8988T (cell line): ENCODE measurements at regions not wholly inside any gene's neighbourhood (a gene's known extent, or its start where the extent isn't known, plus 50 kb on each side); places are given as distances from the start of the nearest gene placed in this dataset.

Source experiments
- DNase-seq: peaks from one replicate; pipeline ENCODE4 v3.0.0; 2011

GRCh38 chr4:123031664-123032063 lies 109.3 kb upstream of the NUDT6 start:
- DNase-seq, result no peak

- no peak for DNase-seq
Observed at GRCh38 chr4:123034023-123034422, 111.6 kb upstream of the NUDT6 start.

GRCh38 chr4:123035239-123035638 lies 112.8 kb upstream of the NUDT6 start:
- DNase-seq, result no peak

GRCh38 chr4:123037804-123038203 lies 115.4 kb upstream of the NUDT6 start:
- no peak for DNase-seq

- DNase-seq, result no peak
Observed at GRCh38 chr4:123042095-123042494, 119.7 kb upstream of the NUDT6 start.

GRCh38 chr4:123043013-123043412 lies 120.6 kb upstream of the NUDT6 start:
- DNase-seq, result no peak

- DNase-seq, result no peak
Observed at GRCh38 chr4:123043793-123044425, 121.5 kb upstream of the NUDT6 start.

GRCh38 chr4:123046096-123046495 lies 123.7 kb upstream of the NUDT6 start:
- no peak for DNase-seq

- DNase-seq, result no peak
Observed at GRCh38 chr4:123050018-123050417, 127.6 kb upstream of the NUDT6 start.

GRCh38 chr4:123052007-123052406 lies 129.6 kb upstream of the NUDT6 start:
- no peak for DNase-seq

- DNase-seq, result no peak
Observed at GRCh38 chr4:123055943-123056342, 133.5 kb upstream of the NUDT6 start.

GRCh38 chr4:123060039-123060770 lies 137.8 kb upstream of the NUDT6 start:
- no peak for DNase-seq

- no peak for DNase-seq
Observed at GRCh38 chr4:123064390-123064789, 142.0 kb upstream of the NUDT6 start.

- no peak for DNase-seq
Observed at GRCh38 chr4:123068081-123068480, 145.7 kb upstream of the NUDT6 start.

GRCh38 chr4:123072060-123072459 lies 149.7 kb upstream of the NUDT6 start:
- DNase-seq, result no peak

- no peak for DNase-seq
Observed at GRCh38 chr4:123073650-123074049, 151.3 kb upstream of the NUDT6 start.

GRCh38 chr4:123077330-123077729 lies 154.9 kb upstream of the NUDT6 start:
- DNase-seq, result no peak

GRCh38 chr4:123081971-123082370 lies 159.6 kb upstream of the NUDT6 start:
- DNase-seq, result no peak

- no peak for DNase-seq
Observed at GRCh38 chr4:123083646-123084045, 161.2 kb upstream of the NUDT6 start.

GRCh38 chr4:123088501-123088900 lies 166.1 kb upstream of the NUDT6 start:
- no peak for DNase-seq

- no peak for DNase-seq
Observed at GRCh38 chr4:123090886-123091285, 168.5 kb upstream of the NUDT6 start.

- no peak for DNase-seq
Observed at GRCh38 chr4:123092586-123092985, 170.2 kb upstream of the NUDT6 start.

GRCh38 chr4:123093236-123093635 lies 170.8 kb upstream of the NUDT6 start:
- no peak for DNase-seq

- DNase-seq, result no peak
Observed at GRCh38 chr4:123096038-123096437, 173.6 kb upstream of the NUDT6 start.
